Lung (tissue), 11 donors: ENCODE measurements at regions not wholly inside any gene's neighbourhood (a gene's known extent, or its start where the extent isn't known, plus 50 kb on each side); places are given as distances from the start of the nearest gene placed in this dataset.

Source experiments
- ATAC-seq: fragments of 200-7000 bp; cut with Tn5 transposase; one replicate; pipeline ENCODE4 v1.9.1; 2020; ENCODE audit warnings: moderate number of reproducible peaks; ENCODE audit not compliant: insufficient read depth, low FRiP score
- DNase-seq, 3 donors: peaks; one replicate each; pipeline ENCODE4 v3.0.0-alpha.2; 2013 to 2017
- H3K27ac ChIP-seq, 2 donors: one replicate each; pipeline ENCODE4 v1.5.1; 2013; ENCODE audit warnings: mild to moderate bottlenecking in 2 of 2, moderate library complexity in 2 of 2, control low read depth in 1 of 2, inconsistent platforms in 1 of 2, low read depth in 1 of 2, low read length in 1 of 2
- H3K27me3 ChIP-seq, 3 donors: one replicate each; pipeline ENCODE4 v1.5.1; 2013; ENCODE audit warnings: low read length in 2 of 3; ENCODE audit not compliant: control insufficient read depth in 3 of 3, insufficient read depth in 3 of 3
- H3K36me3 ChIP-seq, 4 donors: one replicate each; pipeline ENCODE4 v1.5.1; 2013; ENCODE audit warnings: low read length in 4 of 4, mild to moderate bottlenecking in 1 of 4, moderate library complexity in 1 of 4; ENCODE audit not compliant: control insufficient read depth in 4 of 4, insufficient read depth in 4 of 4
- H3K4me1 ChIP-seq, 5 donors: one replicate each; pipeline ENCODE4 v1.5.1; 2013; ENCODE audit warnings: low read length in 5 of 5, mild to moderate bottlenecking in 2 of 5, moderate library complexity in 1 of 5; ENCODE audit not compliant: control insufficient read depth in 5 of 5, insufficient read depth in 5 of 5
- H3K4me3 ChIP-seq: one replicate; pipeline ENCODE4 v1.5.1; 2013; ENCODE audit warnings: mild to moderate bottlenecking, control low read depth, moderate library complexity
- H3K9ac ChIP-seq, 2 donors: one replicate each; pipeline ENCODE4 v1.5.1; 2013; ENCODE audit warnings: low read length in 2 of 2, control low read depth in 1 of 2; ENCODE audit not compliant: insufficient read depth in 1 of 2
- H3K9me3 ChIP-seq, 4 donors: one replicate each; pipeline ENCODE4 v1.5.1; 2013; ENCODE audit warnings: low read length in 3 of 4, mild to moderate bottlenecking in 1 of 4, moderate library complexity in 1 of 4; ENCODE audit not compliant: control insufficient read depth in 4 of 4, insufficient read depth in 3 of 4
- WGBS, 2 donors: extraction: QIAGEN DNeasy Blood & Tissue Kit; methylation state at CpG; one replicate each; pipeline ENCODE4 v1.1.7; 2013; 5-methylcytosine and 5-hydroxymethylcytosine counted together
- TF ChIP-seq, protein P1 (sequence below): IDR thresholded peaks from 2 replicates; pipeline ENCODE4 v1.5.1; 2012; ENCODE audit warnings: mild to moderate bottlenecking; ENCODE audit errors: control extremely low read depth, extremely low read depth
- donor health status: control.
- donor health status: control.
- donor health status: Bipolar disorder and iron deficiency.
- donor health status: healthy.
- donor health status: DM: yes; HTN: yes; CAD: no.

DNA sequence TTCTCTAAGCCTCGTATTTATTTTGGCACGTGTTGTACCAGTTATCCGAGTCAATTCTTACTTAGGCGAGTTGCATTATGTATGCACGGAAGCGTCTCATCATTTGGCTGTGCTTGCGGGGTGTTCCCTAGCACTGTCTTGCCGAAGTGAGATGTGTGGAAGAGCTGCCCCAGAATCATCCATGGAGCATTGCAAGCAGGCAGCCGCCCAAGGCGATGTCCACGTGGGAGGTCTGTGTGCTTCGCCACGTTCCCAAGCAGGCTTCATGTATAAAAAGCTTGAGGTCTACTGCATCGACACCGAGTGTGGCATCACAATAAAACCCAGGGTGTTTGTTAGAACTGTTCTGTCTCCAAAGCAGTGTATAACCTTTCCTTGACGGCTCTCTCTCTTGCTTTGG, 849.9 kb downstream of the DCDC2C start:
- DNase-seq: peak; percentile 69 to 88 (median 77)
- H3K4me3 ChIP-seq: no peak overlapping the region
- no peaks in the 10 kb centered on the region for H3K27me3 ChIP-seq
- TF ChIP-seq, protein P1, sequence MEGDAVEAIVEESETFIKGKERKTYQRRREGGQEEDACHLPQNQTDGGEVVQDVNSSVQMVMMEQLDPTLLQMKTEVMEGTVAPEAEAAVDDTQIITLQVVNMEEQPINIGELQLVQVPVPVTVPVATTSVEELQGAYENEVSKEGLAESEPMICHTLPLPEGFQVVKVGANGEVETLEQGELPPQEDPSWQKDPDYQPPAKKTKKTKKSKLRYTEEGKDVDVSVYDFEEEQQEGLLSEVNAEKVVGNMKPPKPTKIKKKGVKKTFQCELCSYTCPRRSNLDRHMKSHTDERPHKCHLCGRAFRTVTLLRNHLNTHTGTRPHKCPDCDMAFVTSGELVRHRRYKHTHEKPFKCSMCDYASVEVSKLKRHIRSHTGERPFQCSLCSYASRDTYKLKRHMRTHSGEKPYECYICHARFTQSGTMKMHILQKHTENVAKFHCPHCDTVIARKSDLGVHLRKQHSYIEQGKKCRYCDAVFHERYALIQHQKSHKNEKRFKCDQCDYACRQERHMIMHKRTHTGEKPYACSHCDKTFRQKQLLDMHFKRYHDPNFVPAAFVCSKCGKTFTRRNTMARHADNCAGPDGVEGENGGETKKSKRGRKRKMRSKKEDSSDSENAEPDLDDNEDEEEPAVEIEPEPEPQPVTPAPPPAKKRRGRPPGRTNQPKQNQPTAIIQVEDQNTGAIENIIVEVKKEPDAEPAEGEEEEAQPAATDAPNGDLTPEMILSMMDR: no peak
- ATAC-seq: no peak
- WGBS, 2 donors: 74 to 82% methylated on average over 16 of the region's 16 CpGs
- H3K9me3 ChIP-seq: no peaks in the 10 kb centered on the region
- H3K27ac ChIP-seq: no peak overlapping the region
- peaks cover 0 to 5% (median 0%) of the 10 kb centered on the region in 5 donors for H3K4me1 ChIP-seq
- H3K9ac ChIP-seq: no peak overlapping the region
- no peaks in the 10 kb centered on the region for H3K36me3 ChIP-seq

DNA sequence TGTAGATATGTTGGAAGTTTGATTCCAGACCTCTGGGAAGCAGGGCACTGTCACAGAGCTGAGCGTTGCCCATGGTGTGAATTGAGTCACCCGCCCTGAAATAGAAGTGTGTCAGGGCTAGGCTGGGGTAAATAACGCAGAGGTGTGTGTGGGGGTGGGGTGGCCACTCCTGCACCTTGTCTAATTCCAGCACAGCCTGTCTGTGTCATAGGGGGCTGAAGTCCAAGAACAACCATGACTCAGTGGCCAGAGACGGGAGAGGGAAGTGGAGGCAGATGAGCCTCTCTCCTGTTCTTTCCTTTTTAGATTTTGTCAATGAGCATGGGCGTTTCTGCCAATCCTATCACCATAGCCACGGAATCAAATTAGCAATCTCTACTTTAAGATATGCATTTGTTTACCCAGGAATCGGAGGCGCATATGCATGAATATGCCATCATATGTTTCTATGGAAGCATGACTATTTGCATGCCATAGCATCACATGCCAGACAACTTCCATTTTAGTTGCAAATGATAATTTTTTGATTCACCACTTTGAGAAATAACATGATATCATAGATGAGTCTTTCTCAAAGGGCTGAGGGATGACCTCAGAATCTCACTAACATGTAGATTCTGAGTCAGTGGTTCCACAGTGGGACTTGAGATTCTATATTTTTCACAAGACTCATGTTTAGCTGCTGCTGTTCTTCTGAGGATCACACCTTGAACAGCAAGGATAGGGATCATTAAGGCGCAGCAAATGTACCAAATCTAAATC, 852.9 kb downstream of the DCDC2C start:
- Histone ChIP-seq H3K4me1 (peaks cover 0 to 5% (median 0%) of the 10 kb centered on the region in 5 donors), H3K36me3 (no peaks in the 10 kb centered on the region), H3K4me3 (no peak overlapping the region), H3K27me3 (no peaks in the 10 kb centered on the region), H3K9me3 (no peaks in the 10 kb centered on the region), H3K27ac (no peak overlapping the region), H3K9ac (no peak overlapping the region)
- TF ChIP-seq, protein P1: no peak
- no peak for ATAC-seq
- DNase-seq: no peak
- WGBS, 2 donors: 83 to 88% methylated on average over 9 of the region's 9 CpGs

DNA sequence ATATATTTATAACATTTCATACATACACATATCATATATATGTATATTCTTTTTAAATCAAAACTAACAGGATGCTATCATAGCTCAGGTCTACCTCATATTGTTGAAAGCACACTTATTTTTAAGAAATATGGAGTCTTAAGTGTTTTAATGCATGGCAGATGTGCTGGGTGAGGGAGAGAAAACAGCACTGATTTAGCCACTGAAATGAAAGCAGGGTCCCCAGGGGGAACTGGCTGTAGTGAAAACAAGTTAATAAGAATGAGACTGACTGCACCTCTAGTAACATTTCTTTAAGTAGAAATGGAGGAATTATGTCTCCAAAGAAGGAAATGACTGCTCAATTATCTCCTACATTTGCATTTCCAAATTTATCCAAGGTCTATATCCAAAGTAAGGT, 857.8 kb downstream of the DCDC2C start:
- no peak overlapping the region for H3K9ac ChIP-seq
- no peak overlapping the region for H3K4me3 ChIP-seq
- TF ChIP-seq, protein P1: no peak
- no peaks in the 10 kb centered on the region for H3K27me3 ChIP-seq
- ATAC-seq (no peak), DNase-seq (no peak)
- no peaks in the 10 kb centered on the region for H3K4me1 ChIP-seq
- H3K9me3 ChIP-seq: no peaks in the 10 kb centered on the region
- no peaks in the 10 kb centered on the region for H3K36me3 ChIP-seq
- H3K27ac ChIP-seq: no peak overlapping the region

DNA sequence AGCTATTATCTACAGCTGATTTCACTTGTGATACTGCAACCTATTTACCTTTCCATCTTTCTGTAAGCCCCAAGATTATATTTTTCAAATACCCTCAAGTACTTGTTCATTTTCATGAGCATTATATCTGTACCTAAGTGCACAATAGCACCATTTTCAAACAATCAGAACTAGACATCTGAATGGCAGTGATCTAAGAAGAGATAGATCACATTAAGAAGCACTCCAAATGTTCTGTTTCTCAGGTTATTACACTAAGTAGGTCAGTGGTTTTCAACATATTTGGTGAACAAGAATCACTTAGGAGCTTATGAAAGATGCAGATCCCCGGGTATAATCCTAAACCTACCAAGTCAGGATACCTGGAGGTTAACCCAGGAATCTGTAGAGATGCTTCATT, 872.7 kb downstream of the DCDC2C start:
- no peak for DNase-seq
- H3K4me3 ChIP-seq: no peak overlapping the region
- H3K27me3 ChIP-seq: no peaks in the 10 kb centered on the region
- no peak for ATAC-seq
- H3K4me1 ChIP-seq: no peaks in the 10 kb centered on the region
- H3K9me3 ChIP-seq: peaks cover 0 to 7% (median 4%) of the 10 kb centered on the region in 4 donors
- H3K27ac ChIP-seq: no peak overlapping the region
- WGBS, 2 donors: 54 to 71% methylated on average over 1 of the region's 1 CpG
- TF ChIP-seq, protein P1: no peak
- H3K9ac ChIP-seq: no peak overlapping the region
- H3K36me3 ChIP-seq: no peaks in the 10 kb centered on the region
